Stimulated activated CD8-positive, alpha-beta memory T cell treated with anti-CD3 and anti-CD28 coated beads, Interleukin-7, amount 100 ng/mL, for 48 hours (primary cell): ENCODE measurements at regions not wholly inside any gene's neighbourhood (a gene's known extent, or its start where the extent isn't known, plus 50 kb on each side); places are given as distances from the start of the nearest gene placed in this dataset.

ENCODE experiments used
- DNase-seq, 2 donors: peaks; one replicate each; pipeline ENCODE4 v3.0.0-alpha.2; 2020; ENCODE audit warnings: low read depth in 1 of 2; ENCODE audit errors: extremely low read depth in 1 of 2

DNA sequence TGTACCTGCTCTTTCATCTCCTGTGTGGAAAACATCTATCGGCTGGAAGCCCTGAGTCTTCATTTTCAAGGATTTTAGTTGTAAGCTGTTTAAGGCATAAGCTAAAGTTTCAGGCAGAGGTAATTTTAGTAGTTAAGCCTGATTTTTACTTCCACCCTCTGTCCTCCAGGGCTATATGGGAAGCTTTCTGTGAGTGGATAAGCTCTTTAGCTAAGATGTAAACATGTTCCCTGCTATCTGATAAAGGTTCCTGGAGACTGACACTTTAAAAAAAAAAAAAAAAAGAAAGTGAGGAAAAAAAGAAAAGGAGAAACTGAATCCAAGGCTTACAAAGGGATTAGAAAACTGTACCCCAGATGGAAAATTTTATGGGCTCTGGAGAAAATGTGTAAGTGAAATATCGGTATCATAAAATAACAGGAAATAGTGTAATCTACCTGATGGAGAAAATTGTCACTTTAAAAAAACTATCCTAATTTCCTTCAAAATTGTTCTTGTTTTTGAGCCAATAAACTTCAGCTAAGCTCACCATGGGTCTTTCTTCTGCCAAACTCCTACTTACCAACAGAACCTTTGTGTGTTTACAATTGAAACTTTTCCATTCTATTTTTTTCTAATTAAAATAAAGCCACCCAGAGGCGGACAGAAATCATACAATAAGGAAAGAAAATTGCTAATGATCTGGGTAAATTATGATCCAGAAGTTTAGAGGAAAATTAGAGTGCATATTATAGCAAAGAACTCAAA is 180.5 kb downstream of the TGFB2 start:
- DNase-seq, result no peak

DNA sequence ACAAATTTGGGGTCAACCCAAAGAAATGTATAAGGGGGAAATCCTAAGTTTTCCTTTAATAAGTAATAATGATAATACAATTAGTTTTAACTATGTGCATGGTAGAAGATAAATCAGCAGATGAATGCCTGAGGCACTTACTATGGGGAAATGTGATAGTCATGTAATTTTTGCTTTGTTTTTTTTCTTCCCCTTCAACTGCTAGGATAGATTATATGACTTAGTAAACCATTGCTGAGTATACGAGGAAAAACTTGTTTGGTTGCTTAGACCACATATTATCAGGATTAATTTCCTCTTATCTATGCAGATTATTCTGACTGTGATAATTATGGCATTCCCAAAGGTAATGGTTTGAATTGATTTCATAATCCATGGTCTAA is 181.1 kb downstream of the TGFB2 start:
- DNase-seq, result no peak

DNA sequence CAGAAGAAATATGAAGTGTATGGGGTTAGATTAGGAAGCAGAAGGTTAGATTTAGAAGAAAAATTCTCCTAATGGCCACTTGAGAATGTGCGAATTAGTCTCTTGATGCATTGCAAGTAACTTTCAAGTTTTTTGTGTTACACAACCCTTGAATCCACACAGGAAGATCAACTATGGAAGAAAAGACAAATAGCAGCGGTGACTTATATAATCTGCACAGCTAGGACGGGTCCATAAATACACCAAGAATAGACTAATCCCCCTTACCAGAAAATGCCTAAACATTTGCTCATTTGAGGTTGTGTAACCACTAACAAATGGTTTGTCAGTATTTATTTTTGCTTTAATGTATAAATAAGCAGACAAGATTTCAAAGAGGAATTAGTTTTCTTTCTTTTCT is 182.6 kb downstream of the TGFB2 start:
- DNase-seq, result no peak

DNA sequence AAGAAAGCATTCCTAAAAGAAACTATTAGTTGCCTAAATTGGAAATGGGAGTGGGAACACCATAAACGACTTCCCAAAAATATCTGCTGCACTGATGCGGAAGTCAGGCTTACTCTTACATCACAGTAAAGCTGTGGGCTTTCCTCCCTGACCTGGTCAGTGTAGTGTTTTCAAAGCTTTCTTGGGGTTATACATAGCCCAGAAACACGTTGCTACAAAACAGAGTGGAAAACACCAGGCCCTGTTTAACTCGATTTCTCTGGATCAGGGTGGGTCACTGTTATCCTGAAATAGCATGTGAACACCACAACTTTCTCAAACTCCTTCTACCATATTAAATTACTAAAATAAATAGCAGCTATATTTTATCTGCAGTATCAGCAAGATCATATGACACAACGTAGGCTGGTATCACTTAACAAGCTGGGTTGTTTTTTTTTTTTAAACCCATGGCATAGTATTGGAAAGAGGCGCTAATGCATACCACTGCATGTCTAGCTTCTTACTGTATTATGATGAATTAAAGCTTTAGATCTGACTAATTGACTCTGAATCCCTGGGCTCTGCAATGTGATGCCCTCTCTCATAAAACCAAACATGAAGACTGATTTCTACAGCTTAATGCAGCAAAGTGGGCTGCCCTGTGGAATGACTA is 184.6 kb downstream of the TGFB2 start:
- no peak for DNase-seq

DNA sequence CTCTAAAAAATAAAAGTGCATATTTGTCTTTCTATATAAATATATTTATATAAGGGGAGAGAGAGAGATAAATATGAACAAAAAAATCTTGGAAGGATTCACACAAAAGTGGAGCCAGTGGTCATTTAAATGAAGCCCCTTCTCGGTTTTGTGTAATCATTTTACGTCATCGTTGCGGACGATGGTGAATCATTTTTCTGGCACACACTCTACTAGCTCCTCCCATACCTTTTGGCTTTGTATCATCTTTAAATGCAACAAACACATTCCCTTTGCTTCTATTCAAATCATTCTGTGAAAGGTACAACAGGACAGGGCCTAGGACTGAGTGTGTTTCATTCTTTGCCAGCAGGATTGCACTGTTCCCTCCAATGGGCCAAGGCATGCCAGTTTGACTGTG is 186.8 kb downstream of the TGFB2 start:
- DNase-seq, result no peak

DNA sequence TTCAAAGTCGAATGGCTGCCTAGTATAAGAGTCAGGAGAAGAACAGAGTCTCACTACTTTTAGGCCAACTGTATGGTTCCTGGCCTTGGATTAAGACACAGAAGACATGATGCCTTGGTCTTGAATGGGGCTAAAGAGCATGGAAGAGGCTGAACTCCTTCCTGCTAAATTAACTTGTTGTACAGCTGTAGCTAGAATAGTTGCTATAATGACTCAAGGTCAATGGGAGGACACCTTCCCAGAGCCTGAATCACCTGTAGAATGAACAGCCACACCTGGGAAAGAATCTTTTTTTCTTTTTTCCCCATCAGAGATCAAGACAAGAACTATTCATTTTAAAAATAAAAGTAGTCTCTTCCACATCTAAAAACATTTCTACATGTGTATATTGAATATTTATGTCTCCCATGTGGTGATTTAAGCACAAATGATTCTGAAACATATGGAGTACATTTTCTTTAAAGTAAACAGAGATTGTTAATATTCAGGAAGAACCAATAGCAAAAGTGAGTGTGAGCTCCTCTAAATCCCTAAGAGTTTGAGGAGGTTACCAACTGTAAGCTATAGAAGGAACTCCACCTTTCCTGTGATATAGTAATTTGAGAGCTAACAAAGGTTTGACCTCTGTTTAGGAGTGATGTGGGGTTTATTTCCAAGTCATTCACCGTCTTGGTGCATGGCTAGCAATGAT is 191.3 kb downstream of the TGFB2 start:
- no peak for DNase-seq

DNA sequence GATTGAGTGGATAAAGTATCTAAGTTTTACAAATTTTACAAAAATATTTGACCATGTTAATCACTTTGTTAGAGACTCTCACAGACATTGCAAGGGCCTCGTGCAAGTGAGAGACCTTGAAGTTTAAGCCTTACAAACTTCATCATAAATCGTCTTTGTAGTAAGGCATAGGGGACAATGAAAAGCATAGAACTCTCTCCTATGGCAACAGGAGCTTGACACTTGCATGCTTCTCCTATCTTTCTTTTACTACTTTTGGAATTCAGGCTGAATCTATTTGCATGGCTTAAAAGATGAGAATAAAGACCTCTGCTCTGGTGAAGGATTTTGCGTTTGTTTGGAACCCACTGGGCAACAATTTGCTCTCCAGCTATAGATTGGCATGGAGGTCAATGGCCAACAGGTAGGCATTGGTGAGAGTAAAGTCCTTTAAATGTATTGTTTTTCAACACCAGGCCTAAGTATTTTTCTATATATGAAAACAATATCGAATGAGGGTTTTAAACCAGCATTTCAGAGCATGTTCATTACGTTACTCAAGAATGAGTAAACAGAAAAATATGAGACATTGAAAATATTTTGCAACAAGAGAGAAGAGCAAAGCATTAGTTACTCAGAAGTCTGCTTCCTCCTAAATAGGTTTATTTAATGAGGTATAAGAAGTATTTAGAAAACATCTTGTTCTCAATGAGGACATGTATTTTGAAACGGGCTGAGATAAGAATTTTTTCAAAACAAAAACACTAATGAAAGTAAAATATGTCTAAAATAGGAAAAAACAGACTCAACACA is 192.2 kb downstream of the TGFB2 start:
- no peak for DNase-seq

DNA sequence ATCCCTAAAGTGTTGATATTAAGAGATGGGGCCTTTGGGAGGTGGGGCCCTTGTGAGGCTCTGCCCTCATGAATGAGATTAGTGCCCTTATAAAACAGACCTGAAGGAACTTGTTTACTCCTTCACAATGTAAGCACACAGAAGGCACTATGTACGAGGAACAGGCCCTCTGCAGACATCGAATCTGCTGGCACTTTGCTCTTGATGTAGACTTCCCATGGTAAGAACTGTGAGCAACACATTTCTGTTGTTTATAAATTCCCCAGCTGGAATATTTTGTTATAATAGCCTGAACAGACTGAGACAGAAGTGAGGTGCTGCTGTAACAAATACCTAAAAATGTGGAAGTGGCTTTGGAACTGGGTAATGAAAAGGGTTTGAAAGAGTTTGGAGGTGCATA is 193.2 kb downstream of the TGFB2 start:
- DNase-seq, result no peak

DNA sequence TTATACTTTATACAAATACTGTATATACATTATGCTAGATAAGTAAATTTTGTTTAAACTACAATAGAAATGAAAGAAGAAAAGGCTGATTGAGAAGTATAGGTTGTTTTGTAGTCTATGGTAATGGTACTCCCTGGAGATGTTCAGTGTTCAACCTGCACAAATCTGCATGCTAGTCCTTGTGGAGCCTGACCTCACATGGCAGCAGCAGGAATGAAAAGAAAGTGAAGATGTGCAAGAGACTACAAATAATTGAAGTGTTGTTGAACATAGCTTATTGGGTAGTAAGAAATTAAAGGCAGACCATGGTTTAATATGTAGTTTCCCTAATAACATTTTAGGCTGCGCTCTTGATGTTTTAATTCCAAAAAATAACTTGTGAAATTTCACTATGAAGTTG is 201.2 kb downstream of the TGFB2 start:
- DNase-seq, result no peak

GRCh38 chr1:218547957-218548730 is 203.0 kb downstream of the TGFB2 start:
- DNase-seq, result no peak

GRCh38 chr1:218548764-218549163 is 203.6 kb downstream of the TGFB2 start:
- DNase-seq, result no peak

GRCh38 chr1:218553197-218553596 is 208.1 kb downstream of the TGFB2 start:
- DNase-seq, result no peak

- DNase-seq, result no peak
Observed at GRCh38 chr1:218556016-218556415, 210.9 kb downstream of the TGFB2 start.

DNA sequence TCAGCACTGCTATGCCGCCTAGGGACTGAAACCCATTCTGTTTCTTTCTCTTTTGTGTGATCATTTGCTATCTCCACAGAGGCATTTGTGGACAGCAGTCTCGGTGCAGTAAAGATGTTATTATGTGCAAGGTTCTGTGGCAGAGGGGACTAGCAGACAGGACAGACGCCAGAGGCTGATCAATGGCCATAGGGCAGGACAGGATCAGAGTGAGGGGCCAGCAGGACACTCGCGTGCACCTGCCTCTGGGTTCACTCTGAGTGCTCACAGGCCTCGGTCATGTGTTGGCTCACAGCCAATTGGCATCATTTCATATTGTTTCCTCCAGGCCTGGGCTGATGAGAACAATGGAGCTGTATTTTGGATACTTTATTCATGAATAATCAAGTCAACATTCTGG is 212.6 kb downstream of the TGFB2 start:
- DNase-seq, result no peak

- DNase-seq, result no peak
Observed at GRCh38 chr1:218558271-218558810, 213.2 kb downstream of the TGFB2 start.

DNA sequence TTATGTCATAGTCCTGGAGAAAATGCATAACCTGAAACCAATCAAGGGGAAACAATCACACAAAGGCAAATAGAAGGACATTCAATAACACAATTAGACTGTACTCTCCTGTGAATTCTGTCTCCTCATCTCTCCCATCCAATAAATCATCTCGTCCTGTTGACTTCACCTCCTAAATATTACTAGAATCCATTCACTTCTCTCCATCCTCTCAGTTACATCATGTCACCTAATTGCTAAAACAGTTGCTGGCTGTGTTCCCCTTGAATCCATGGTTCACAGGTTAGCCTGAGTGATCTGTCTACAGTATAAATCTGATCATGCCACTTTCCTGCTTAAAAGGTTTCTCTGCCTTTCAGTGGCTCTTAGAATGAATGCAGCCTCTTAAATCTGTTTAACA is 220.2 kb downstream of the TGFB2 start:
- DNase-seq, result no peak

DNA sequence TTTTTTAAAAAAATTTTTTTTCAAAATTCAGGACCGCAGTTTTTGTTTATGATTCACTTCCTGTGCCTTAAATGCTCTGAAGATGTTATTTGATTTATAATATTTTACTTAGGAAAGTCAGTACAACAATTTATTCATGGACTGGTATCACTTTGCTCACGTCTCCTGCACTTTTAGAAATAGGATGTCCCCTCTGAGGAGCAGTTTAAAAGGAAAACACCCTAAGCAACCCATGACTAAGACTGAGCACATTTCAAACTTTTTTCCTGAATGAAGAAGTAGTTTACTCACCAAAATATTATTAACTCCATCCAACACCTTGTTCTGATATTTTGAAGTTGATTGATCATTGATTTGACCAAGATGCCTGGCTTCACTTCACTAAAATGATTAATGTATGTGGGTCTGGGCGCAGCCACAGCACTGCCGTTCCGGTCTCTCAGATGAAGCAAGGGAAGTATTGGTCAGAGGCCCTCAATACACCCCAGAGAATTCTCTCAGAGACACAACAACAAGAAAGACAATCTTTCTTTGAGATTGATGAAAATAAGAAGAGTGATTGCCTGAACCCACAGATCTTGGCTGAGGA is 223.9 kb downstream of the TGFB2 start:
- DNase-seq, result no peak

DNA sequence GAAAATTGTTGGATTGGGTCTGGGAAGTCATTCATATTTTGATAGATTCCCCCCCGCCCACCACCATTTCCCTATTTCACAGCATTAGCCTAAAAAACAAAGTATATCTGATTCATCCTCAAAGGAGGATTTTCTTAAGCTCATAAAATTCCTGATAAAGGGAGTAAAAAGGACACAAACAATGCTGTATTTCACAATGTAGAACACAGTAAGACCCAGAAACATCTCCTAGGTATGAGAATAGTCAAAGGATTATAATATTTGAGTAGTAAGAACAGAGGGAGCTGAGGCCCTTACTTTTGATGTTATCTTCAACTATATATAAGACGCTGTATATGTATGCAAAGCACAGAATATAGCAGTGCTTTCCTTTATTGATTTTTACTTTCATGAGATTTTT is 225.3 kb downstream of the TGFB2 start:
- no peak for DNase-seq

DNA sequence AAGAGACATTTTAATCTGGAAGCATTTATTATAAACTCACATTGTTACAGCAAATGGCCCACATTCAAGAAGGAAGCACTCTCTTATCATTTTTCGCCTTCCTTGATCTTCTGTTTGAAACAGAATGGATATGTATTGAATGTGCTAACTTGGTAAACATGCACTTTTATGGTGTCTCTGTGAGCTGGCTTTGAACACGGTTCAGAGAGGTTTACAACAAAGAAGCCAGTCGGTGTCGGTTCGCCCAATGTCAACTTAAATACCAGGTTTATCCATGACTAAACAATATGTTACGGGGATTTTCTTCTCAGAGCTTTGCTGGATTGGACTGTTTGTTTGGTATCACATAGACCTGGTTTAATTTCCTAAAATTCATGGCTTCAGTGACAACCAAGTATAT is 226.4 kb downstream of the TGFB2 start:
- DNase-seq, result no peak

DNA sequence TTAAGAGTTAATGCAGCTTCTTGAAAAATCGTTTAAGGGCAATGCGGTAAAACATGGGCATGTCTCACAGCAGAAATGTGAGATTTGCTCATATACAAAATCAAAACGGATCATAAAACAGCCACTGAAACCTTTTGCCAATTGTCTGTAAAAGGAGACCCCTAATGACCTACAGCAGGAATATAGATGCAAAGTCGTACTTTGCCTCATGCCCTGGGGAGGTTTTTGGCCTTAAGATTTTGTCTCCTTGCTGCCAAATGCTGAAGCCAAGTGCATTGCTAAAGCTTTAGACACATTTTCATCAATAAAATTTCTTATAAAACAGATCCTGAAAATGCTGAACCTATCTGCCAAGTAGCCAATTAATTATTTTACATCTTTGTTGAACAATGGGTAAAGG is 226.9 kb downstream of the TGFB2 start:
- no peak for DNase-seq
